SK-N-SH (cell line): ENCODE measurements at regions not wholly inside any gene's neighbourhood (a gene's known extent, or its start where the extent isn't known, plus 50 kb on each side); places are given as distances from the start of the nearest gene placed in this dataset.

Experiments
- CTCF ChIA-PET: fragments of 300-600, 350-600 bp; formaldehyde crosslinking; extraction: SDS; loops from one replicate; lab custom pipeline; 2021; lab: Yijun Ruan, JAX
- POLR2A ChIA-PET: fragments of 350-600 bp; sonication (Branson Sonifier 250); formaldehyde crosslinking; extraction: SDS; loops from one replicate; lab custom pipeline; 2020; ENCODE audit warnings: antibody characterized with exemption, inconsistent platforms; lab: Yijun Ruan, JAX
- DNase-seq: peaks from one replicate; pipeline ENCODE4 v3.0.0; 2012
- H2AFZ ChIP-seq: fragments of 200-600 bp; sonication (generic); 2 replicates; pipeline ENCODE4 v1.8.1; 2016; ENCODE audit warnings: antibody characterized with exemption, mild to moderate bottlenecking, low read depth
- H3F3A ChIP-seq: fragments of 200-600 bp; sonication (generic); replicated peaks from 2 replicates; pipeline ENCODE3; 2016; ENCODE audit warnings: antibody characterized with exemption, mild to moderate bottlenecking; ENCODE audit not compliant: insufficient read depth
- H3K27ac ChIP-seq, 2 experiments: fragments of 200-500 bp in 1 of 2; fragments of 200-600 bp in 1 of 2; sonication (Bioruptor generic) in 1 of 2; sonication (generic), shearing (Covaris generic) in 1 of 2; 2 replicates each; pipeline versions ENCODE4 v1.5.1 to v1.6.1; 2014 to 2016; ENCODE audit warnings: low read depth in 2 of 2, inconsistent platforms in 1 of 2, low read length in 1 of 2, mild to moderate bottlenecking in 1 of 2, mixed read lengths in 1 of 2
- H3K27me3 ChIP-seq: fragments of 200-600 bp; sonication (generic), shearing (Covaris generic); 2 replicates; pipeline ENCODE4 v1.6.1; 2016; ENCODE audit warnings: mixed run types; ENCODE audit not compliant: insufficient read depth
- H3K36me3 ChIP-seq, 2 experiments: fragments of 200-500 bp in 1 of 2; fragments of 200-600 bp in 1 of 2; sonication (Bioruptor generic) in 1 of 2; sonication (generic) in 1 of 2; replicated peaks in 1 of 2; 2 replicates each; pipeline versions ENCODE3 to v1.5.1; 2014 to 2016; ENCODE audit warnings: low read length in 1 of 2, mild to moderate bottlenecking in 1 of 2; ENCODE audit not compliant: insufficient read depth in 2 of 2, control insufficient read depth in 1 of 2
- H3K4me1 ChIP-seq, 2 experiments: fragments of 200-500 bp in 1 of 2; fragments of 200-600 bp in 1 of 2; sonication (Bioruptor generic) in 1 of 2; sonication (generic), shearing (Covaris generic) in 1 of 2; 2 replicates each; pipeline versions ENCODE4 v1.5.1 to v1.6.1; 2014 to 2016; ENCODE audit warnings: low read depth in 1 of 2, low read length in 1 of 2, mixed run types in 1 of 2; ENCODE audit not compliant: insufficient read depth in 2 of 2, control insufficient read depth in 1 of 2
- H3K4me2 ChIP-seq: fragments of 200-600 bp; sonication (generic), shearing (Covaris generic); 2 replicates; pipeline ENCODE4 v1.6.1; 2017; ENCODE audit warnings: mixed run types
- H3K4me3 ChIP-seq, 2 experiments: fragments of 200-500 bp in 1 of 2; fragments of 200-600 bp in 1 of 2; sonication (Bioruptor generic) in 1 of 2; sonication (generic), shearing (Covaris generic) in 1 of 2; 2 replicates each; pipeline versions ENCODE4 v1.5.1 to v1.8.1; 2014 to 2016; ENCODE audit warnings: low read depth in 2 of 2, inconsistent platforms in 1 of 2, low read length in 1 of 2, mild to moderate bottlenecking in 1 of 2, mixed read lengths in 1 of 2, moderate library complexity in 1 of 2
- H3K79me2 ChIP-seq: fragments of 200-600 bp; sonication (generic); 2 replicates; pipeline ENCODE4 v1.8.1; 2017; ENCODE audit warnings: mild to moderate bottlenecking; ENCODE audit not compliant: insufficient read depth
- H3K9ac ChIP-seq: fragments of 200-600 bp; sonication (generic); 2 replicates; pipeline ENCODE4 v1.6.1; 2017; ENCODE audit warnings: mixed run types
- H3K9me2 ChIP-seq: fragments of 200-600 bp; sonication (generic); 2 replicates; pipeline ENCODE4 v1.6.1; 2017; ENCODE audit warnings: mixed run types
- H3K9me3 ChIP-seq: fragments of 200-600 bp; sonication (generic); 2 replicates; pipeline ENCODE4 v1.6.1; 2017; ENCODE audit warnings: mixed run types, mild to moderate bottlenecking, moderate library complexity
- H4K20me1 ChIP-seq: fragments of 200-600 bp; sonication (generic); 2 replicates; pipeline ENCODE4 v1.6.1; 2017; ENCODE audit warnings: mild to moderate bottlenecking, mixed run types; ENCODE audit not compliant: insufficient read depth
- CTCF ChIP-seq: fragments of 200-600 bp; sonication (generic); IDR thresholded peaks from 2 replicates; pipeline ENCODE4 v1.6.1; 2017; ENCODE audit warnings: antibody characterized with exemption, mild to moderate bottlenecking, moderate library complexity
- EP300 ChIP-seq, 2 experiments: IDR thresholded peaks; 2 replicates each; pipeline versions ENCODE4 v1.4.0 to v1.6.1; 2012; ENCODE audit warnings: borderline replicate concordance in 1 of 2, low read depth in 1 of 2, low read length in 1 of 2
- EZH2phosphoT487 ChIP-seq: fragments of 200-600 bp; sonication (generic); IDR thresholded peaks from 2 replicates; pipeline ENCODE4 v1.6.1; 2017; ENCODE audit warnings: low read depth, mixed run types, mild to moderate bottlenecking, antibody characterized with exemption, moderate library complexity, borderline replicate concordance
- FOXJ3 ChIP-seq: sonication (generic); formaldehyde crosslinking; IDR thresholded peaks from 2 replicates; pipeline ENCODE4 v1.5.1; 2020; ENCODE audit warnings: mild to moderate bottlenecking, missing genetic modification reagents
- FOXM1 ChIP-seq: IDR thresholded peaks from 2 replicates; pipeline ENCODE4 v1.4.0; 2012; ENCODE audit warnings: low read depth, mild to moderate bottlenecking
- GATA2 ChIP-seq: sonication (generic); formaldehyde crosslinking; IDR thresholded peaks from 2 replicates; pipeline ENCODE4 v1.5.0; 2020; ENCODE audit warnings: mild to moderate bottlenecking, missing genetic modification reagents
- JUND ChIP-seq: IDR thresholded peaks from 2 replicates; pipeline ENCODE4 v1.4.0; 2012
- PBX3 ChIP-seq: IDR thresholded peaks from 2 replicates; pipeline ENCODE4; 2012
- RCOR1 ChIP-seq: fragments of 150-350 bp; IDR thresholded peaks from 2 replicates; pipeline ENCODE4 v1.6.1; 2017; ENCODE audit warnings: antibody characterized with exemption, low read length
- RFX5 ChIP-seq: IDR thresholded peaks from 2 replicates; pipeline ENCODE4 v1.6.1; 2012; ENCODE audit warnings: mild to moderate bottlenecking, improper control_type of control experiment, low read length
- RXRA ChIP-seq: IDR thresholded peaks from 2 replicates; pipeline ENCODE4 v1.4.0; 2012; ENCODE audit warnings: low read depth, mild to moderate bottlenecking, borderline replicate concordance
- SMC3 ChIP-seq: IDR thresholded peaks from 2 replicates; pipeline ENCODE4 v1.6.1; 2012; ENCODE audit warnings: low read depth, low read length, improper control_type of control experiment
- TAF1 ChIP-seq: IDR thresholded peaks from 2 replicates; pipeline ENCODE4 v1.6.1; 2012; ENCODE audit warnings: low read depth, mild to moderate bottlenecking, low read length, moderate library complexity, borderline replicate concordance
- TCF12 ChIP-seq: IDR thresholded peaks from 2 replicates; pipeline ENCODE4 v1.4.0; 2012
- TEAD4 ChIP-seq: IDR thresholded peaks from 2 replicates; pipeline ENCODE4 v1.4.0; 2012; ENCODE audit warnings: mild to moderate bottlenecking, borderline replicate concordance; ENCODE audit not compliant: insufficient read depth
- USF2 ChIP-seq: fragments of 150-350 bp; IDR thresholded peaks from 2 replicates; pipeline ENCODE4 v1.6.1; 2017; ENCODE audit warnings: antibody characterized with exemption, low read length, low read depth, borderline replicate concordance
- WGBS: methylation state at CpG from one replicate; pipeline ENCODE4 v1.1.6; 2017; ENCODE audit warnings: low lambda C conversion rate; 5-methylcytosine and 5-hydroxymethylcytosine counted together
- TF ChIP-seq, protein P1 (sequence below): IDR thresholded peaks from 2 replicates; pipeline ENCODE4 v1.4.0; 2012; ENCODE audit warnings: low read depth, borderline replicate concordance
- TF ChIP-seq, protein P2 (sequence below): IDR thresholded peaks from 2 replicates; pipeline ENCODE4 v1.4.0; 2012; ENCODE audit warnings: low read depth, borderline replicate concordance
- TF ChIP-seq, protein P3 (sequence below): fragments of 150-350 bp; IDR thresholded peaks from 2 replicates; pipeline ENCODE4 v1.6.1; 2016; ENCODE audit warnings: mild to moderate bottlenecking, low read depth, low read length

- Histone ChIP-seq H4K20me1 (no peaks in the 10 kb centered on the region), H3K4me1 (peaks cover 0 to 13% of the 10 kb centered on the region in 2 experiments; a peak in 2 of 4 replicates), H3K27ac (no peak overlapping the region), H3K9me2 (no peaks in the 10 kb centered on the region), H3K4me3 (no peak overlapping the region), H3K36me3 (no peaks in the 10 kb centered on the region), H3K9ac (no peak overlapping the region), H3K27me3 (no peaks in the 10 kb centered on the region), H3K9me3 (no peaks in the 10 kb centered on the region), H3K4me2 (no peak overlapping the region), H2AFZ (no peak overlapping the region), H3F3A (no peaks in the 10 kb centered on the region), H3K79me2 (no peaks in the 10 kb centered on the region)
- ChIA-PET POLR2A (no interaction called here), CTCF (interaction anchor here (0.6 to 2.7 kb wide), 64 partner anchors 8 to 1007 kb away, joined by 3 to 46 read pairs (median 4); no protein-coding TSS in a partner anchor)
- DNase-seq: peak; percentile 54
- 42% methylated on average over 1 of the region's 1 CpG for WGBS
- TF ChIP-seq RCOR1: peak; percentile 78
- TF ChIP-seq FOXJ3 (CRISPR knock-in tag): peak; percentile 57; the same call in 1 of the 2 replicates
- no peak for TF ChIP-seq JUND
Measured at GRCh38 chr5:168047669-168048111, 243.8 kb upstream of the WWC1 start.

DNA sequence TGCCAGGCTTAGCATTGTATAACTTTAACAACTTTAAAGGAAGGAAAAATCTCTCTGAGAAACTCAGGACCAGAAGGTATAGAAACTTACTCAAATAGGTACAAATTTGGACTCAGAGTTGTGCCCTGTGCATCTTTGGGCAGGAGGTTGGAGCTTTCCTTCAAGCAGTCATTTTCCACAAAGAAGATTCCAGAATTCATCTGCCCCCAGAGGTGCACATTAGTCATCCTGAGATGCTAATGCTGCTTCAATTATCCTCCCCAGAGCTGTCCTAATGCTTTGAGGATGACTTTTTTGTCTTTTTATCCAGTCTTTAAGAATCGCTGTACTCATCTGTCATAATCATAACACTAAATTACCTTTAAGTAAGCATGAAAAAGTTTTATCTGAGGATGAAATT, 243.0 kb upstream of the WWC1 start:
- CTCF ChIA-PET: interaction anchor here (1.0 to 2.7 kb wide), 17 partner anchors 8 to 474 kb away, joined by 3 to 46 read pairs (median 9); no protein-coding TSS in a partner anchor
- Histone ChIP-seq H3K9me3 (no peaks in the 10 kb centered on the region), H3K9me2 (no peaks in the 10 kb centered on the region), H3K4me1 (peaks cover 0 to 13% of the 10 kb centered on the region in 2 experiments; a peak in 2 of 4 replicates), H3K27ac (no peak overlapping the region), H3K4me2 (no peak overlapping the region), H3K4me3 (no peak overlapping the region), H3K9ac (no peak overlapping the region), H4K20me1 (no peaks in the 10 kb centered on the region), H3K27me3 (no peaks in the 10 kb centered on the region), H3K79me2 (no peaks in the 10 kb centered on the region), H2AFZ (no peak overlapping the region), H3K36me3 (no peaks in the 10 kb centered on the region), H3F3A (no peaks in the 10 kb centered on the region)
- DNase-seq: no peak
- 45% methylated on average over 1 of the region's 1 CpG for WGBS
- POLR2A ChIA-PET: no interaction called here
- TF ChIP-seq RCOR1 (no peak), TCF12 (no peak), EZH2phosphoT487 (no peak), TEAD4 (no peak), SMC3 (no peak), CTCF (no peak), PBX3 (no peak), TAF1 (no peak), USF2 (no peak), RXRA (no peak), FOXM1 (no peak), EP300 (IDR thresholded peaks at IDR 0.05; ENCODE audit: borderline replicate concordance in 1 of 2, low read depth in 1 of 2, low read length in 1 of 2) (no peak), GATA2 (CRISPR knock-in tag) (no peak), RFX5 (no peak)
- TF ChIP-seq, protein P1, sequence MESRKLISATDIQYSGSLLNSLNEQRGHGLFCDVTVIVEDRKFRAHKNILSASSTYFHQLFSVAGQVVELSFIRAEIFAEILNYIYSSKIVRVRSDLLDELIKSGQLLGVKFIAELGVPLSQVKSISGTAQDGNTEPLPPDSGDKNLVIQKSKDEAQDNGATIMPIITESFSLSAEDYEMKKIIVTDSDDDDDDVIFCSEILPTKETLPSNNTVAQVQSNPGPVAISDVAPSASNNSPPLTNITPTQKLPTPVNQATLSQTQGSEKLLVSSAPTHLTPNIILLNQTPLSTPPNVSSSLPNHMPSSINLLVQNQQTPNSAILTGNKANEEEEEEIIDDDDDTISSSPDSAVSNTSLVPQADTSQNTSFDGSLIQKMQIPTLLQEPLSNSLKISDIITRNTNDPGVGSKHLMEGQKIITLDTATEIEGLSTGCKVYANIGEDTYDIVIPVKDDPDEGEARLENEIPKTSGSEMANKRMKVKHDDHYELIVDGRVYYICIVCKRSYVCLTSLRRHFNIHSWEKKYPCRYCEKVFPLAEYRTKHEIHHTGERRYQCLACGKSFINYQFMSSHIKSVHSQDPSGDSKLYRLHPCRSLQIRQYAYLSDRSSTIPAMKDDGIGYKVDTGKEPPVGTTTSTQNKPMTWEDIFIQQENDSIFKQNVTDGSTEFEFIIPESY: no peak
- TF ChIP-seq, protein P2, sequence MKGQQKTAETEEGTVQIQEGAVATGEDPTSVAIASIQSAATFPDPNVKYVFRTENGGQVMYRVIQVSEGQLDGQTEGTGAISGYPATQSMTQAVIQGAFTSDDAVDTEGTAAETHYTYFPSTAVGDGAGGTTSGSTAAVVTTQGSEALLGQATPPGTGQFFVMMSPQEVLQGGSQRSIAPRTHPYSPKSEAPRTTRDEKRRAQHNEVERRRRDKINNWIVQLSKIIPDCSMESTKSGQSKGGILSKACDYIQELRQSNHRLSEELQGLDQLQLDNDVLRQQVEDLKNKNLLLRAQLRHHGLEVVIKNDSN: no peak
- TF ChIP-seq, protein P3, sequence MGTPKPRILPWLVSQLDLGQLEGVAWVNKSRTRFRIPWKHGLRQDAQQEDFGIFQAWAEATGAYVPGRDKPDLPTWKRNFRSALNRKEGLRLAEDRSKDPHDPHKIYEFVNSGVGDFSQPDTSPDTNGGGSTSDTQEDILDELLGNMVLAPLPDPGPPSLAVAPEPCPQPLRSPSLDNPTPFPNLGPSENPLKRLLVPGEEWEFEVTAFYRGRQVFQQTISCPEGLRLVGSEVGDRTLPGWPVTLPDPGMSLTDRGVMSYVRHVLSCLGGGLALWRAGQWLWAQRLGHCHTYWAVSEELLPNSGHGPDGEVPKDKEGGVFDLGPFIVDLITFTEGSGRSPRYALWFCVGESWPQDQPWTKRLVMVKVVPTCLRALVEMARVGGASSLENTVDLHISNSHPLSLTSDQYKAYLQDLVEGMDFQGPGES: no peak
